ENCODE measurements at regions not wholly inside any gene's neighbourhood (a gene's known extent, or its start where the extent isn't known, plus 50 kb on each side); places are given as distances from the start of the nearest gene placed in this dataset.

GRCh38 chr12:85530456-85530855 lies 250.4 kb downstream of the ALX1 start:
- no peak for TF ChIP-seq CTCF (IDR thresholded peaks at IDR 0.05)
- TF ChIP-seq POLR2AphosphoS5 (IDR thresholded peaks at IDR 0.05), result no peak
- TF ChIP-seq POLR2A (IDR thresholded peaks at IDR 0.05), result no peak
